ENCODE measurements at regions not wholly inside any gene's neighbourhood (a gene's known extent, or its start where the extent isn't known, plus 50 kb on each side); places are given as distances from the start of the nearest gene placed in this dataset.

GRCh38 chr3:159178209-159178897 lies 376.5 kb downstream of the MFSD1 start:
- Histone ChIP-seq H3K36me3 (ENCODE audit: control insufficient read depth, insufficient read depth, low read length) (no peaks in the 10 kb centered on the region), H3K27me3 (replicated peaks; ENCODE audit: control insufficient read depth, insufficient read depth, low read length) (no peaks in the 10 kb centered on the region), H3K9me3 (no peaks in the 10 kb centered on the region), H3K4me3 (ENCODE audit: low read depth, low read length) (no peak overlapping the region), H3K4me1 (no peaks in the 10 kb centered on the region)
- Mint-ChIP-seq H3K27me3 (ENCODE audit: insufficient read depth, unreplicated experiment) (peaks cover 3% of the 10 kb centered on the region), H3K9me3 (ENCODE audit: unreplicated experiment) (no peaks in the 10 kb centered on the region), H3K4me1 (ENCODE audit: low read depth, unreplicated experiment) (no peaks in the 10 kb centered on the region), H3K4me3 (ENCODE audit: unreplicated experiment) (no peak overlapping the region), H3K27ac (ENCODE audit: unreplicated experiment) (no peak overlapping the region), H3K36me3 (ENCODE audit: insufficient read depth, unreplicated experiment) (no peaks in the 10 kb centered on the region)
- no peak for DNase-seq
- intact Hi-C loops (cut with micrococcal nuclease; ENCODE audit: unreplicated experiment) = no loop called here
- no peak for TF ChIP-seq CTCF (IDR thresholded peaks at IDR 0.05; ENCODE audit: insufficient read depth in 1 of 2, low read depth in 1 of 2, low read length in 1 of 2, severe bottlenecking in 1 of 2, unreplicated experiment in 1 of 2)
- no TSS peak for BruUV-seq (replicated peaks)
- ChIA-PET CTCF (no interaction called here), POLR2A (no interaction called here)

- H3K9me3 Mint-ChIP-seq (ENCODE audit: unreplicated experiment) = no peaks in the 10 kb centered on the region
- H3K27me3 ChIP-seq (replicated peaks; ENCODE audit: control insufficient read depth, insufficient read depth, low read length) = no peaks in the 10 kb centered on the region
- TF ChIP-seq CTCF (IDR thresholded peaks at IDR 0.05; ENCODE audit: insufficient read depth in 1 of 2, low read depth in 1 of 2, low read length in 1 of 2, severe bottlenecking in 1 of 2, unreplicated experiment in 1 of 2) = no peak
- no peaks in the 10 kb centered on the region for H3K9me3 ChIP-seq
- BruUV-seq (replicated peaks) = no TSS peak
- ChIA-PET CTCF (no interaction called here), POLR2A (no interaction called here)
- intact Hi-C loops (cut with micrococcal nuclease; ENCODE audit: unreplicated experiment) = no loop called here
- no peak overlapping the region for H3K4me3 ChIP-seq (ENCODE audit: low read depth, low read length)
- H3K36me3 ChIP-seq (ENCODE audit: control insufficient read depth, insufficient read depth, low read length) = no peaks in the 10 kb centered on the region
- no peaks in the 10 kb centered on the region for H3K36me3 Mint-ChIP-seq (ENCODE audit: insufficient read depth, unreplicated experiment)
- no peak for DNase-seq
- no peaks in the 10 kb centered on the region for H3K4me1 ChIP-seq
- peaks cover 7% of the 10 kb centered on the region for H3K27me3 Mint-ChIP-seq (ENCODE audit: insufficient read depth, unreplicated experiment)
- H3K4me3 Mint-ChIP-seq (ENCODE audit: unreplicated experiment) = no peak overlapping the region
- no peaks in the 10 kb centered on the region for H3K4me1 Mint-ChIP-seq (ENCODE audit: low read depth, unreplicated experiment)
- no peak overlapping the region for H3K27ac Mint-ChIP-seq (ENCODE audit: unreplicated experiment)
Observed at GRCh38 chr3:159182961-159183360, 381.1 kb downstream of the MFSD1 start.

- H3K27ac Mint-ChIP-seq (ENCODE audit: unreplicated experiment) = no peak overlapping the region
- Histone ChIP-seq H3K36me3 (ENCODE audit: control insufficient read depth, insufficient read depth, low read length) (no peaks in the 10 kb centered on the region), H3K9me3 (no peaks in the 10 kb centered on the region), H3K4me1 (no peaks in the 10 kb centered on the region), H3K27me3 (replicated peaks; ENCODE audit: control insufficient read depth, insufficient read depth, low read length) (no peaks in the 10 kb centered on the region), H3K4me3 (ENCODE audit: low read depth, low read length) (no peak overlapping the region)
- CTCF ChIA-PET = no interaction called here
- no TSS peak for BruUV-seq (replicated peaks)
- no peak overlapping the region for H3K4me3 Mint-ChIP-seq (ENCODE audit: unreplicated experiment)
- H3K4me1 Mint-ChIP-seq (ENCODE audit: low read depth, unreplicated experiment) = no peaks in the 10 kb centered on the region
- H3K36me3 Mint-ChIP-seq (ENCODE audit: insufficient read depth, unreplicated experiment) = no peaks in the 10 kb centered on the region
- no peak for TF ChIP-seq CTCF (IDR thresholded peaks at IDR 0.05; ENCODE audit: insufficient read depth in 1 of 2, low read depth in 1 of 2, low read length in 1 of 2, severe bottlenecking in 1 of 2, unreplicated experiment in 1 of 2)
- H3K9me3 Mint-ChIP-seq (ENCODE audit: unreplicated experiment) = no peaks in the 10 kb centered on the region
- peaks cover 7% of the 10 kb centered on the region for H3K27me3 Mint-ChIP-seq (ENCODE audit: insufficient read depth, unreplicated experiment)
- POLR2A ChIA-PET = no interaction called here
- no peak for DNase-seq
- intact Hi-C loops (cut with micrococcal nuclease; ENCODE audit: unreplicated experiment) = no loop called here
Observed at GRCh38 chr3:159185443-159186050, 383.7 kb downstream of the MFSD1 start.
